Thoracic aorta (tissue), 2 donors: ENCODE measurements at regions not wholly inside any gene's neighbourhood (a gene's known extent, or its start where the extent isn't known, plus 50 kb on each side); places are given as distances from the start of the nearest gene placed in this dataset.

Experiments
- ATAC-seq: fragments of 150-250 bp; one replicate; pipeline ENCODE4 v1.8.0; 2017; ENCODE audit warnings: low read depth; ENCODE audit not compliant: insufficient number of reproducible peaks, low FRiP score
- DNase-seq: peaks from one replicate; pipeline ENCODE4 v3.0.0-alpha.2; 2020; ENCODE audit warnings: low spot score
- H3K27ac ChIP-seq, 2 donors: fragments of 200-600 bp; sonication (generic); 1 replicate in 1 of 2; 2 replicates in 1 of 2; pipeline ENCODE4 v1.5.1; 2016; ENCODE audit warnings: mild to moderate bottlenecking in 2 of 2, moderate library complexity in 2 of 2
- H3K27me3 ChIP-seq: fragments of 200-600 bp; sonication (generic); replicated peaks from 2 replicates; pipeline ENCODE4 v1.6.0; 2016; ENCODE audit warnings: mild to moderate bottlenecking; ENCODE audit not compliant: insufficient read depth
- H3K36me3 ChIP-seq: fragments of 200-600 bp; sonication (generic); one replicate; pipeline ENCODE4 v1.5.1; 2016
- H3K4me1 ChIP-seq, 2 donors: fragments of 200-600 bp; sonication (generic); 1 replicate in 1 of 2; 2 replicates in 1 of 2; pipeline versions ENCODE4 v1.5.1 to v1.6.0; 2016; ENCODE audit warnings: low read depth in 2 of 2, mild to moderate bottlenecking in 1 of 2; ENCODE audit not compliant: control insufficient read depth in 1 of 2
- H3K4me3 ChIP-seq: fragments of 200-600 bp; sonication (generic); 2 replicates; pipeline ENCODE4 v1.5.1; 2016; ENCODE audit warnings: mild to moderate bottlenecking
- H3K9me3 ChIP-seq: fragments of 200-600 bp; sonication (generic); 2 replicates; pipeline ENCODE4 v1.5.1; 2016
- CTCF ChIP-seq: fragments of 200-600 bp; sonication (generic); IDR thresholded peaks from one replicate; pipeline ENCODE4 v1.5.1; 2019; ENCODE audit warnings: antibody characterized with exemption

- no peak for DNase-seq
Measured at GRCh38 chr10:121339114-121339513, 259.1 kb downstream of the FGFR2 start.

GRCh38 chr10:121340271-121340831 is 257.9 kb downstream of the FGFR2 start:
- no peaks in the 10 kb centered on the region for H3K27me3 ChIP-seq
- DNase-seq (no peak), ATAC-seq (no peak)
- no peaks in the 10 kb centered on the region for H3K36me3 ChIP-seq
- H3K9me3 ChIP-seq = no peaks in the 10 kb centered on the region
- TF ChIP-seq CTCF = no peak
- no peak overlapping the region for H3K27ac ChIP-seq
- H3K4me1 ChIP-seq = peaks cover 0 to 8% of the 10 kb centered on the region in 2 donors
- no peak overlapping the region for H3K4me3 ChIP-seq

More at GRCh38 chr10:121339114-121339513, 259.1 kb downstream of the FGFR2 start:
- peaks cover 0 to 8% of the 10 kb centered on the region in 2 donors for H3K4me1 ChIP-seq
- no peak for ATAC-seq
- H3K4me3 ChIP-seq = no peak overlapping the region
- H3K27me3 ChIP-seq = no peaks in the 10 kb centered on the region
- no peak overlapping the region for H3K27ac ChIP-seq
- no peaks in the 10 kb centered on the region for H3K36me3 ChIP-seq
- no peak for TF ChIP-seq CTCF
- no peaks in the 10 kb centered on the region for H3K9me3 ChIP-seq

GRCh38 chr10:121351540-121351939 is 246.7 kb downstream of the FGFR2 start:
- no peak for TF ChIP-seq CTCF
- no peak for DNase-seq
- ATAC-seq = no peak
- Histone ChIP-seq H3K4me3 (no peak overlapping the region), H3K27ac (no peak overlapping the region), H3K9me3 (no peaks in the 10 kb centered on the region), H3K4me1 (no peaks in the 10 kb centered on the region), H3K27me3 (no peaks in the 10 kb centered on the region), H3K36me3 (no peaks in the 10 kb centered on the region)

- Histone ChIP-seq H3K4me1 (no peaks in the 10 kb centered on the region), H3K27me3 (no peaks in the 10 kb centered on the region), H3K36me3 (no peaks in the 10 kb centered on the region), H3K4me3 (no peak overlapping the region), H3K9me3 (no peaks in the 10 kb centered on the region), H3K27ac (no peak overlapping the region)
- ATAC-seq = no peak
- TF ChIP-seq CTCF = no peak
- DNase-seq = no peak
Measured at GRCh38 chr10:121352231-121352855, 245.9 kb downstream of the FGFR2 start.

- Histone ChIP-seq H3K9me3 (no peaks in the 10 kb centered on the region), H3K4me3 (no peak overlapping the region), H3K4me1 (no peaks in the 10 kb centered on the region), H3K27me3 (no peaks in the 10 kb centered on the region), H3K36me3 (no peaks in the 10 kb centered on the region), H3K27ac (no peak overlapping the region)
- ATAC-seq (no peak), DNase-seq (no peak)
- TF ChIP-seq CTCF = no peak
Measured at GRCh38 chr10:121355161-121355560, 243.1 kb downstream of the FGFR2 start.
